ENCODE measurements at regions not wholly inside any gene's neighbourhood (a gene's known extent, or its start where the extent isn't known, plus 50 kb on each side); places are given as distances from the start of the nearest gene placed in this dataset.

DNA sequence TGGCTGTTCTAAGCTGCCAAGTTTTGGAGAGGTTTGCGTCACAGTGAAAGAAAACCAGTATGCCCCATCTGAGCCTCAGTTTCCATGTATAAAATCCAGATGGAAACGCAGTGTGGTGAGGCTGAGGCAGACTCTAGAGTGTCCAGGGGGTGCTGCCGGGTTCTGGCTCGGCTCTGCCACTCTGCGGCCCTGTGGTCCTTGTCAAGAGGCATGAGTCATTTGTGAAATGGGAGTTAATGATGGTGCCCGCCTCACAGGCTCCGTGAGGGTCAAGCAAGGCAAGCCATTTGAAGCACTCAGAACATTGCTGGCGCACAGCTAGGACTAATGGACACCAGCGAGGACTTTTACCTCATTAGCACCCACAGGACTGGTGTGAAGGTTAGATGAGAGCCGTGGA is 214.3 kb downstream of the PTPRU start:
- no peak overlapping the region for H3K4me3 ChIP-seq (replicated peaks in 1 of 2; ENCODE audit: low read depth in 1 of 2, low read length in 2 of 2)
- ChIA-PET CTCF (interaction anchor here (0.6 kb wide), 1 partner anchor 110 kb away, joined by 3 read pairs; no protein-coding TSS in a partner anchor), RAD21 (ENCODE audit: low non-redundant PET in 1 of 2, low total read pairs in 2 of 2, uncharacterized antibody in 2 of 2, unreplicated experiment in 2 of 2) (no interaction called here), POLR2A (no interaction called here)
- no peaks in the 10 kb centered on the region for H3K9me2 ChIP-seq (ENCODE audit: insufficient read depth)
- intact Hi-C loops (cut with micrococcal nuclease): no loop called here
- no TSS peak for BruUV-seq (replicated peaks)
- H3K36me3 ChIP-seq (ENCODE audit: control insufficient read depth in 1 of 2, insufficient read depth in 2 of 2, low read length in 2 of 2): no peaks in the 10 kb centered on the region
- no peak overlapping the region for H3K4me2 ChIP-seq (ENCODE audit: low read length)
- H4K20me1 ChIP-seq (ENCODE audit: insufficient read depth): no peaks in the 10 kb centered on the region
- H3K9ac ChIP-seq (ENCODE audit: low read length): no peak overlapping the region
- TF ChIP-seq SP1 (IDR thresholded peaks at IDR 0.05; ENCODE audit: low read depth) (no peak), TCF7L2 (IDR thresholded peaks at IDR 0.05; ENCODE audit: borderline replicate concordance, extremely low read depth, insufficient read depth, insufficient read length) (no peak), CEBPB (IDR thresholded peaks at IDR 0.05; ENCODE audit: low read depth) (no peak)
- TF ChIP-seq, protein P1, sequence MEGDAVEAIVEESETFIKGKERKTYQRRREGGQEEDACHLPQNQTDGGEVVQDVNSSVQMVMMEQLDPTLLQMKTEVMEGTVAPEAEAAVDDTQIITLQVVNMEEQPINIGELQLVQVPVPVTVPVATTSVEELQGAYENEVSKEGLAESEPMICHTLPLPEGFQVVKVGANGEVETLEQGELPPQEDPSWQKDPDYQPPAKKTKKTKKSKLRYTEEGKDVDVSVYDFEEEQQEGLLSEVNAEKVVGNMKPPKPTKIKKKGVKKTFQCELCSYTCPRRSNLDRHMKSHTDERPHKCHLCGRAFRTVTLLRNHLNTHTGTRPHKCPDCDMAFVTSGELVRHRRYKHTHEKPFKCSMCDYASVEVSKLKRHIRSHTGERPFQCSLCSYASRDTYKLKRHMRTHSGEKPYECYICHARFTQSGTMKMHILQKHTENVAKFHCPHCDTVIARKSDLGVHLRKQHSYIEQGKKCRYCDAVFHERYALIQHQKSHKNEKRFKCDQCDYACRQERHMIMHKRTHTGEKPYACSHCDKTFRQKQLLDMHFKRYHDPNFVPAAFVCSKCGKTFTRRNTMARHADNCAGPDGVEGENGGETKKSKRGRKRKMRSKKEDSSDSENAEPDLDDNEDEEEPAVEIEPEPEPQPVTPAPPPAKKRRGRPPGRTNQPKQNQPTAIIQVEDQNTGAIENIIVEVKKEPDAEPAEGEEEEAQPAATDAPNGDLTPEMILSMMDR (IDR thresholded peaks at IDR 0.05 in 2 of 3, conservative IDR thresholded peaks at IDR 0.05 in 1 of 3; ENCODE audit: borderline replicate concordance in 1 of 3, insufficient read depth in 1 of 3, low read depth in 2 of 3, low read length in 2 of 3): no peak
- H3K27me3 ChIP-seq (ENCODE audit: insufficient read depth, low read length): no peaks in the 10 kb centered on the region
- H3K9me3 ChIP-seq (ENCODE audit: control insufficient read depth in 1 of 2, insufficient read depth in 1 of 2, low read depth in 1 of 2, low read length in 2 of 2): no peaks in the 10 kb centered on the region
- ATAC-seq (no peak), DNase-seq (ENCODE audit: low read depth, low spot score) (no peak)
- no peaks in the 10 kb centered on the region for H3K79me2 ChIP-seq (ENCODE audit: insufficient read depth, low read length)
- no peak overlapping the region for H2AFZ ChIP-seq (ENCODE audit: low read depth, low read length, poor library complexity, severe bottlenecking)
- peaks cover 0 to 7% of the 10 kb centered on the region in 2 experiments; a peak in 1 of 4 replicates for H3K4me1 ChIP-seq (ENCODE audit: control insufficient read depth in 1 of 2, insufficient read depth in 2 of 2, low read length in 2 of 2)
- no peak overlapping the region for H3K27ac ChIP-seq (ENCODE audit: low read depth, low read length)

DNA sequence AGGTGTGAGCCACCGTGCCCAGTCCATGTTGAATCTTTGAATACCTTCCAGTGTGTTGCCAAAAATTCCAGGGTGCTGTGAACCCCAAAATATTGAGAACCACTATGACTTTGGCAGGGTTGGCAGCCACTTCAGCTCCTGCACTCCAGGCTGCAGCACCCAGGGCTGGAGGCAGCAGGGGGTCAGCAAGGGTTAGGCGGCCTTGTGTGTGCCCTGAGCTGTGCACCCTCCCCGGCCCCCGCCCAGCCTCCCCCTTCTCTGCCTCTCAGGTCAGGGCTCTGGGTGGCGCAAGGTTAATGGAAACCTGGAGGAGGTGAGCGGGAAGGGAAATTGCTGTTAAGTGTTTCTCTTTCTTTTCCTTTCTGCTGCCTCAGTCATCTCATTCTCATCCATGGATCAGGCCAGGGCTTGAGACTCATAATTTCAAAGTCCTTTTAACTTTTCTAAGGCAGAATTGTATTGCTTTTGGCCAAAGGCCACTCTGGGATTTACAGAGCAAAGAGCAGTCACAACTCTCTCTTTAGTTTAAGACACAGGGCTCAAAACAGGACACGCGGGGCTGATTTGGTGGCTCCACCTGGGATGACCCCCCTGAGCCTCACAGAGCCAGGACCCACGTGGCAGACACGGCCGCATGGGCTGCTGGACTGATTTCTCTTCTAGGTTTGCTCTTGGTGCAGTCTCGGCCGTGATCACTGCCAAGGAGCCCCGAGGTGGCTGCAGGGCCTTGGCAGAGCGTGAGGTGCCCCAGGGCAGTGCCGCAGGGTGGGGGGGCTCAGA is 212.3 kb downstream of the PTPRU start:
- no peak overlapping the region for H2AFZ ChIP-seq (ENCODE audit: low read depth, low read length, poor library complexity, severe bottlenecking)
- no peaks in the 10 kb centered on the region for H3K79me2 ChIP-seq (ENCODE audit: insufficient read depth, low read length)
- no peaks in the 10 kb centered on the region for H3K36me3 ChIP-seq (ENCODE audit: control insufficient read depth in 1 of 2, insufficient read depth in 2 of 2, low read length in 2 of 2)
- ChIA-PET POLR2A (no interaction called here), RAD21 (ENCODE audit: low non-redundant PET in 1 of 2, low total read pairs in 2 of 2, uncharacterized antibody in 2 of 2, unreplicated experiment in 2 of 2) (no interaction called here), CTCF (no interaction called here)
- no peak overlapping the region for H3K4me3 ChIP-seq (replicated peaks in 1 of 2; ENCODE audit: low read depth in 1 of 2, low read length in 2 of 2)
- ATAC-seq (no peak), DNase-seq (ENCODE audit: low read depth, low spot score) (no peak)
- H3K9me2 ChIP-seq (ENCODE audit: insufficient read depth): no peaks in the 10 kb centered on the region
- BruUV-seq (replicated peaks): no TSS peak
- H3K4me2 ChIP-seq (ENCODE audit: low read length): no peak overlapping the region
- intact Hi-C loops (cut with micrococcal nuclease): no loop called here
- no peaks in the 10 kb centered on the region for H3K9me3 ChIP-seq (ENCODE audit: control insufficient read depth in 1 of 2, insufficient read depth in 1 of 2, low read depth in 1 of 2, low read length in 2 of 2)
- H4K20me1 ChIP-seq (ENCODE audit: insufficient read depth): no peaks in the 10 kb centered on the region
- peaks cover 0 to 6% of the 10 kb centered on the region in 2 experiments; a peak in 1 of 4 replicates for H3K4me1 ChIP-seq (ENCODE audit: control insufficient read depth in 1 of 2, insufficient read depth in 2 of 2, low read length in 2 of 2)
- H3K27me3 ChIP-seq (ENCODE audit: insufficient read depth, low read length): peaks cover 8% of the 10 kb centered on the region; the same call in 1 of the 2 replicates
- no peak for TF ChIP-seq CEBPB (IDR thresholded peaks at IDR 0.05; ENCODE audit: low read depth)
- no peak for TF ChIP-seq ZNF274 (IDR thresholded peaks at IDR 0.05; ENCODE audit: low read depth, low read length)
- TF ChIP-seq, protein P2, sequence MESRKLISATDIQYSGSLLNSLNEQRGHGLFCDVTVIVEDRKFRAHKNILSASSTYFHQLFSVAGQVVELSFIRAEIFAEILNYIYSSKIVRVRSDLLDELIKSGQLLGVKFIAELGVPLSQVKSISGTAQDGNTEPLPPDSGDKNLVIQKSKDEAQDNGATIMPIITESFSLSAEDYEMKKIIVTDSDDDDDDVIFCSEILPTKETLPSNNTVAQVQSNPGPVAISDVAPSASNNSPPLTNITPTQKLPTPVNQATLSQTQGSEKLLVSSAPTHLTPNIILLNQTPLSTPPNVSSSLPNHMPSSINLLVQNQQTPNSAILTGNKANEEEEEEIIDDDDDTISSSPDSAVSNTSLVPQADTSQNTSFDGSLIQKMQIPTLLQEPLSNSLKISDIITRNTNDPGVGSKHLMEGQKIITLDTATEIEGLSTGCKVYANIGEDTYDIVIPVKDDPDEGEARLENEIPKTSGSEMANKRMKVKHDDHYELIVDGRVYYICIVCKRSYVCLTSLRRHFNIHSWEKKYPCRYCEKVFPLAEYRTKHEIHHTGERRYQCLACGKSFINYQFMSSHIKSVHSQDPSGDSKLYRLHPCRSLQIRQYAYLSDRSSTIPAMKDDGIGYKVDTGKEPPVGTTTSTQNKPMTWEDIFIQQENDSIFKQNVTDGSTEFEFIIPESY (IDR thresholded peaks at IDR 0.05; ENCODE audit: extremely low read depth, insufficient replicate concordance, low read length): no peak
- TF ChIP-seq, protein P3, sequence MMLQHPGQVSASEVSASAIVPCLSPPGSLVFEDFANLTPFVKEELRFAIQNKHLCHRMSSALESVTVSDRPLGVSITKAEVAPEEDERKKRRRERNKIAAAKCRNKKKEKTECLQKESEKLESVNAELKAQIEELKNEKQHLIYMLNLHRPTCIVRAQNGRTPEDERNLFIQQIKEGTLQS (IDR thresholded peaks at IDR 0.05): no peak
- no peak overlapping the region for H3K9ac ChIP-seq (ENCODE audit: low read length)
- no peak overlapping the region for H3K27ac ChIP-seq (ENCODE audit: low read depth, low read length)

Measured in HCT116 (cell line).